ENCODE measurements at regions not wholly inside any gene's neighbourhood (a gene's known extent, or its start where the extent isn't known, plus 50 kb on each side); places are given as distances from the start of the nearest gene placed in this dataset.

GRCh38 chr20:48381353-48382120 lies 446.3 kb downstream of the PREX1 start (continued):
- TF ChIP-seq PRDM10 (CRISPR knock-in tag; IDR thresholded peaks at IDR 0.05; ENCODE audit: low read depth) = 0 out of 2 replicates have a peak, but pooled peaks have one; percentile 23

DNA sequence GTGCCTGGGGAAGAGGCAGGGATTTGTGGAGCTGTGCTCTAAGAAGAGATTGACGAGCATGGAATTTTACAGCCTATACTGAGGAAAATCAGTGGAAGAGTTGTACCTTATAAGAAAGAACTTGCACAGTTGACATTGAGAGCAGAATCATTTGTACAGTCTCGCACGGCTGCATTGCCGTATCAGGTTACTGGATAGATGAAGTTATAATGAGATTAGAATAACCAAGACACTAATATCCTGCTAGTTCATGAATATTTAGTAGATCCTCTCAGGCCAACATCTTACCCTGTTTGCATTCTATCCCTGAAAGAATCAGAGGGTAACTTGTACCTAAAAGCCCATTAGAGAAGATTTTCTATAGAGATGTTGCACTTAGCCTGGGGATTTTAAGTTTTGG lies 447.1 kb downstream of the PREX1 start:
- Histone ChIP-seq H3K9me3 (ENCODE audit: low read length) (no peaks in the 10 kb centered on the region), H2AFZ (ENCODE audit: low read length) (peak overlapping the region; percentile 10), H3K36me3 (replicated peaks in 1 of 2; ENCODE audit: control insufficient read depth in 1 of 2, insufficient read depth in 2 of 2, low read length in 2 of 2) (no peaks in the 10 kb centered on the region), H3K4me2 (ENCODE audit: low read depth, low read length) (peak overlapping the region; percentile 71; the same call in 1 of the 2 replicates), H3K4me1 (ENCODE audit: insufficient read depth, low read length) (peaks cover 70% of the 10 kb centered on the region), H4K20me1 (ENCODE audit: insufficient read depth, low read length) (no peaks in the 10 kb centered on the region), H3K27me3 (ENCODE audit: control insufficient read depth in 1 of 2, insufficient read depth in 2 of 2, low read length in 2 of 2) (no peaks in the 10 kb centered on the region), H3K79me2 (ENCODE audit: insufficient read depth, low read length) (no peaks in the 10 kb centered on the region), H3K4me3 (replicated peaks in 1 of 3; ENCODE audit: insufficient read depth in 1 of 3, low read depth in 2 of 3, low read length in 3 of 3) (no peak overlapping the region), H3K27ac (ENCODE audit: extremely low read length, insufficient read depth, low read length) (peak overlapping the region; percentile 44), H3K9ac (ENCODE audit: insufficient read depth, low read depth, low read length) (0 out of 2 replicates have a peak overlapping the region, but pooled peaks have one; percentile 40)
- POLR2A ChIA-PET = interaction anchor here (1.9 to 3.3 kb wide), 3 partner anchors 8 to 18 kb away, joined by 15 to 30 read pairs (median 16); no protein-coding TSS in a partner anchor
- 91% methylated on average over 4 of the region's 4 CpGs for WGBS (ENCODE audit: low lambda C conversion rate)
- BruUV-seq (replicated peaks) = no TSS peak
- DNase-seq (ENCODE audit: low spot score) = no peak
- CTCF ChIA-PET (ENCODE audit: low intra/inter-chr PET ratio, low total read pairs) = no interaction called here
- in situ Hi-C loops (cut with HindIII; ENCODE audit: extremely low pct_ligation_motif_present, low pct_unique_long_range_greater_than_20kb) = no loop called here
- intact Hi-C loops (cut with micrococcal nuclease; ENCODE audit: unreplicated experiment) = no loop called here
- no peak for ATAC-seq
- no peak for FAIRE-seq
- no peak for TF ChIP-seq CREB1 (IDR thresholded peaks at IDR 0.05)
- TF ChIP-seq CREB1 (CRISPR knock-in tag; IDR thresholded peaks at IDR 0.05) = no peak
- no peak for TF ChIP-seq ZNF768 (CRISPR knock-in tag; IDR thresholded peaks at IDR 0.05)
- TF ChIP-seq ZNF292 (CRISPR knock-in tag; IDR thresholded peaks at IDR 0.05; ENCODE audit: borderline replicate concordance, low read depth) = no peak
- TF ChIP-seq NFATC3 (CRISPR knock-in tag; IDR thresholded peaks at IDR 0.05) = no peak
- TF ChIP-seq POLR2AphosphoS5 (IDR thresholded peaks at IDR 0.05; ENCODE audit: low read depth, low read length) = no peak
- TF ChIP-seq PAF1 (CRISPR knock-in tag; IDR thresholded peaks at IDR 0.05) = no peak
- TF ChIP-seq ZNF619 (CRISPR knock-in tag; IDR thresholded peaks at IDR 0.05) = no peak
- no peak for TF ChIP-seq ZNF589 (CRISPR knock-in tag; conservative IDR thresholded peaks at IDR 0.05)
- no peak for TF ChIP-seq CSRNP1 (CRISPR knock-in tag; IDR thresholded peaks at IDR 0.05)
- TF ChIP-seq SNAPC2 (CRISPR knock-in tag; IDR thresholded peaks at IDR 0.05) = no peak
- no peak for TF ChIP-seq ZNF34 (CRISPR knock-in tag; IDR thresholded peaks at IDR 0.05; ENCODE audit: borderline replicate concordance)
- no peak for TF ChIP-seq PRDM4 (CRISPR knock-in tag; IDR thresholded peaks at IDR 0.05; ENCODE audit: borderline replicate concordance)
